D721Med (cell line): ENCODE measurements at regions not wholly inside any gene's neighbourhood (a gene's known extent, or its start where the extent isn't known, plus 50 kb on each side); places are given as distances from the start of the nearest gene placed in this dataset.

Experiments used
- DNase-seq: peaks from one replicate; pipeline ENCODE4 v3.0.0; 2011; ENCODE audit warnings: low spot score; ENCODE audit not compliant: insufficient read length
- FAIRE-seq: peaks from 2 replicates; lab custom pipeline; 2011; peaks lifted over from hg19 to GRCh38; lab: Jason Lieb, UNC
- TF ChIP-seq, protein P1 (sequence below): IDR thresholded peaks from 2 replicates; pipeline ENCODE4 v1.5.1; 2012; ENCODE audit warnings: mild to moderate bottlenecking, control low read depth; ENCODE audit not compliant: insufficient read depth; ENCODE audit errors: missing control alignments

DNA sequence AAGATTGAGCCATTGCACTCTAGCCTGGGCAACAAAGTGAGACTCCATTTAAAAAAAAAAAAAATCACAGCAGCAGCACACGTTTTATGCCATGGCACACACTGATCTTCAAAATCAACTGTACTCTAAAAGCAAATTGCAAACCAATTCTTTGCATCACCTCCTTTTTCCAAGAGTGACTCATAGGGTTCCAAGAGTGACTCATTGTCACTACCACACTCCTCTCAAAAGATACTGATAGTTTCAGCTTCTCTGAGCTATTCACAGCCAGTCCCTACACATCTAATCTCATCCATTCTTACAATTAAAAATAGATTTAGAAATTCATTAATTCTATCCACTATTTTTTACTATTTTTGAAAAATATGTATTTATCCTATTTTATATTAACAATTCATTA lies 1494.9 kb upstream of the AGA start:
- FAIRE-seq (no peak), DNase-seq (no peak)

DNA sequence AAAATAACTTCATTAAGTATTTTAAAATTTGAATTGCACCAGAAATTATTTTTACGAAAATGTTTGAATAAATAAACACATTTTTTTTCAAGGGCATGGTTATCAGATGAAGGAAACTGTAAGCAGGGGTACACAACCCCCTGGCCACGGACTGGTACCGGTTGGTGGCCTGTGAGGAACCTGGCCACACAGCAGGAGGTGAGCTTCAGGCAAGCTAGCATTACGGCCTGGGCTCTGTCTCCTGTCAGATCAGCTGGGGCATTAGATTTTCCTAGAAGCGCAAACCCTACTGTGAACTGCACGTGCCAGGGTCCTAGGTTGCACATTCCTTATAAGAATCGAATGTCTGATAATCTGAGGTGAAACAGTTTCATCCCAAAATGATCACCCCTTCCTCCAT lies 1499.7 kb upstream of the AGA start:
- TF ChIP-seq, protein P1, sequence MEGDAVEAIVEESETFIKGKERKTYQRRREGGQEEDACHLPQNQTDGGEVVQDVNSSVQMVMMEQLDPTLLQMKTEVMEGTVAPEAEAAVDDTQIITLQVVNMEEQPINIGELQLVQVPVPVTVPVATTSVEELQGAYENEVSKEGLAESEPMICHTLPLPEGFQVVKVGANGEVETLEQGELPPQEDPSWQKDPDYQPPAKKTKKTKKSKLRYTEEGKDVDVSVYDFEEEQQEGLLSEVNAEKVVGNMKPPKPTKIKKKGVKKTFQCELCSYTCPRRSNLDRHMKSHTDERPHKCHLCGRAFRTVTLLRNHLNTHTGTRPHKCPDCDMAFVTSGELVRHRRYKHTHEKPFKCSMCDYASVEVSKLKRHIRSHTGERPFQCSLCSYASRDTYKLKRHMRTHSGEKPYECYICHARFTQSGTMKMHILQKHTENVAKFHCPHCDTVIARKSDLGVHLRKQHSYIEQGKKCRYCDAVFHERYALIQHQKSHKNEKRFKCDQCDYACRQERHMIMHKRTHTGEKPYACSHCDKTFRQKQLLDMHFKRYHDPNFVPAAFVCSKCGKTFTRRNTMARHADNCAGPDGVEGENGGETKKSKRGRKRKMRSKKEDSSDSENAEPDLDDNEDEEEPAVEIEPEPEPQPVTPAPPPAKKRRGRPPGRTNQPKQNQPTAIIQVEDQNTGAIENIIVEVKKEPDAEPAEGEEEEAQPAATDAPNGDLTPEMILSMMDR = no peak
- no peak for DNase-seq
- FAIRE-seq = no peak

More for the DNA sequence above, 1494.9 kb upstream of the AGA start:
- TF ChIP-seq, protein P1 = no peak

DNA sequence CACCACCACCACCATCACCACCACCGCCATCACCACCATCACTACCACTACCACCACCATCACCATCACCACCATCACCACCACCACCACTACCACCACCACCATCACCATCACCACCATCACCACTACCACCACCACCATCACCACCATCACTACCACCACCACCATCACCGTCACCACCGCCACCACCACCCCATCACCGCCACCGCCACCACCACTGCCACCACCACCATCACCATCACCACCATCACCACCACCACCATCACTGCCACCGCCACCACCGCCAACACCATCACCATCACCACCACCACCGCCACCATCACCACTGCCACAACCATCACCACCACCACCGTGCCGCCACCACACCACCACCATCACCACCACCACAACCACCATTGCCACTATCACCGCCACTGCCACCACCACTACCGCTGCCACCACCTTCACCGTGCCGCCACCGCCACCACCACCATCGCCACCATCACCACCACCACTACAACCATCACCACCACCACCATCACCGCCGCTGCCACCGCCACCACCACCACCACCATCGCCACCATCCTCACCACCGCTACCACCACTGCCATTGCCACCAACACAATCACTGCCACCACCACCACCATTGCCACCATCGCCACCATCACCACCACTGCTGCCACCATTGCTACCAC lies 1511.3 kb upstream of the AGA start:
- DNase-seq = no peak
- TF ChIP-seq, protein P1 = no peak
- no peak for FAIRE-seq

DNA sequence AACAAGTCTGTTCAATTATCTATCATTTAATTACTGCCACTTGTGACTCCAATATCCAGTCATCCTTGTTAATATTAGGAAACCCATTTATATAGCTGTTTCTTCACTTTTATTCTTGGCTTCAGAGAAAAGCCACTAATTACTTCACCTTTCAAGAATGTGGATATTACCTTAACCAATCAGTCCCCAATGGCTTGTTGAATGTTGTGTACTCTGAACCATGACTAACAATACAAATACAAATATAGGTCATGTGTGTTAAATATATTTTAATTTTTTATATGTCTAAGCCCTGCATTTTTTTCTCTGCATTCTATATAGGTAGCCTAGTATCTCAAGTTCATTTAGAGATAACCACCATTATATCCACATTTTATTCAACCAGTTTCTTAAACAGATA lies 1513.4 kb upstream of the AGA start:
- DNase-seq = no peak
- TF ChIP-seq, protein P1 = no peak
- FAIRE-seq = no peak

DNA sequence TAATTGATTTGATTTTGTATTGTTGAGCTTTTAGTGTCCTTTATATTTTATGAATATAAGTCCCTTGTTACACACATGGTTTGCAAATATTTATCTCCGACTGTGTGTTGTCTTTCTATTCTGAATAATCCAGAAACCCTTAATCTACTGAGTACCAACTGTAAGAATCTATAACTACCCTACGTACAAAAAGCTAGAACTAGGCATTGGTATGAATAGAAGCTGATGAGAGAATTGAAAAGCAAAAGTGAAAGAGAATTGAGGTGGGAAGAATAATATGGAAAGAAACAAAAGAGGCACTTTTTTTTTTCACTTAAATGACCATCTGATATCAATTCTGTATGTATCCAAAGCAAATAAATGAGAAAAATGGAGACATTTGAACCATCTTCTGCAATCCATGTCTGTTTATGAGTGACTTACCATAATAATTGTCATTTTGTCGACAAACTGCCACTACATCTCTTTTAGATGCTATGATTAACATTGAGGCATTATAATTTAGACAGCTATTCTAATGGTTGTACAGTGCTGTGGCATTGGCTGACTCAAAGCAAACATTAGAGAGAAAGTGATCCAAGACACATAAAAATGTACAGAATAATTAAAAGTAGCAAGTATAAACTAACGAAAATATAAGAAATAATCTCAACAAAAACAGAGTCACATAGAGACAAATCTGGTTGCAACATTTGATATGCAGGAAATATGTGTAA lies 1516.6 kb upstream of the AGA start:
- FAIRE-seq (no peak), DNase-seq (no peak)
- TF ChIP-seq, protein P1 = no peak

DNA sequence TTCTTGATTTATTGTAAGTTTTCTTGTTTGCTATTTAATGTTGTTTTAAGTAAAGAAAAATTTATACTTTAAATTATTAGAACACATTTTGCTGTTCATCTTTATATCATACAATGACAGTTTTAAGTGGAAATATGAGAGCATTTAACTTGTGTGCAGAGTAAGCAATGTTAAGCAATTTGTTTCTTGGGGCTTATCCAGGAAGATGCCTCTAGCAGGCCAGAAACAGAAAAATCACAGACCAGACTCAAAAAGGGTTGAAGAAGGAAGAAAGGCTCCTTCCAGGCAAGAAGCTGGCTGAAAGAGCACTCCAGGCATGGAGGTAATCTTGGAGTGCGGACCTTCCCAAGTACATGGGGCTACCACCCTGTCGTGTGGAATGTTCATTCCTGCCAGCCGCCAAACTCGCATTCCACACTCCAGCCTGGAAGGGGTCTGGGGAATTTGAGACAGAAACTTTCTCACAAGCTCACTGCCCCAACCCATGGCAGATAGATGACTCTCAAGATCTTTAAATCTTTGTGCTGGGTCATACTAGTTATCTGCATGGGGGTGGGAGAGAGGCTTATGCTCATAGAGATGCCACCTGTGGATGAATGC lies 1521.3 kb upstream of the AGA start:
- TF ChIP-seq, protein P1 = no peak
- no peak for DNase-seq
- FAIRE-seq = no peak
